ENCODE measurements at regions not wholly inside any gene's neighbourhood (a gene's known extent, or its start where the extent isn't known, plus 50 kb on each side); places are given as distances from the start of the nearest gene placed in this dataset.
"Not testable (repeated sequence)": the region's sequence is repeated elsewhere in the genome, so short reads cannot be mapped to it uniquely, and the experiment has no call there.

- DNase-seq (ENCODE audit: low spot score), result no peak
Measured at GRCh38 chr15:49706805-49707204, 86.0 kb downstream of the DTWD1 start.

GRCh38 chr15:49707598-49707997 is 86.8 kb downstream of the DTWD1 start:
- DNase-seq (ENCODE audit: low spot score), result no peak

- no peak for DNase-seq (ENCODE audit: low spot score)
Measured at GRCh38 chr15:49709646-49710214, 88.9 kb downstream of the DTWD1 start.

- DNase-seq (ENCODE audit: low spot score), result no peak
Measured at GRCh38 chr15:49712162-49712561, 91.3 kb downstream of the DTWD1 start.

GRCh38 chr15:49712846-49713450 is 92.1 kb downstream of the DTWD1 start:
- no peak for DNase-seq (ENCODE audit: low spot score)

- no peak for DNase-seq (ENCODE audit: low spot score)
Measured at GRCh38 chr15:49715211-49715610, 94.4 kb downstream of the DTWD1 start.

GRCh38 chr15:49715701-49716100 is 94.9 kb downstream of the DTWD1 start:
- DNase-seq (ENCODE audit: low spot score), result no peak

GRCh38 chr15:49718234-49718633 is 97.4 kb downstream of the DTWD1 start:
- no peak for DNase-seq (ENCODE audit: low spot score)

- DNase-seq (ENCODE audit: low spot score), result no peak
Measured at GRCh38 chr15:49718846-49719245, 98.0 kb downstream of the DTWD1 start.

GRCh38 chr15:49720261-49720660 is 99.4 kb downstream of the DTWD1 start:
- no peak for DNase-seq (ENCODE audit: low spot score)

GRCh38 chr15:49721091-49721490 is 100.2 kb downstream of the DTWD1 start:
- no peak for DNase-seq (ENCODE audit: low spot score)

- no peak for DNase-seq (ENCODE audit: low spot score)
Measured at GRCh38 chr15:49721621-49722020, 100.8 kb downstream of the DTWD1 start.

- no peak for DNase-seq (ENCODE audit: low spot score)
Measured at GRCh38 chr15:49723981-49724380, 103.1 kb downstream of the DTWD1 start.

GRCh38 chr15:49731187-49732099 is 110.6 kb downstream of the DTWD1 start:
- DNase-seq (ENCODE audit: low spot score), result no peak

- not testable (repeated sequence) for DNase-seq (ENCODE audit: low spot score)
Measured at GRCh38 chr15:49732109-49732508, 111.3 kb downstream of the DTWD1 start.

GRCh38 chr15:49734089-49734488 is 113.2 kb downstream of the DTWD1 start:
- DNase-seq (ENCODE audit: low spot score), result peak; percentile 32

GRCh38 chr15:49734831-49735508 is 114.1 kb downstream of the DTWD1 start:
- no peak for DNase-seq (ENCODE audit: low spot score)

GRCh38 chr15:49737127-49737526 is 116.3 kb downstream of the DTWD1 start:
- no peak for DNase-seq (ENCODE audit: low spot score)

- DNase-seq (ENCODE audit: low spot score), result no peak
Measured at GRCh38 chr15:49741712-49742111, 120.9 kb downstream of the DTWD1 start.

GRCh38 chr15:49742381-49742780 is 121.5 kb downstream of the DTWD1 start:
- DNase-seq (ENCODE audit: low spot score), result peak; percentile 16

GRCh38 chr15:49747340-49747739 is 126.5 kb downstream of the DTWD1 start:
- DNase-seq (ENCODE audit: low spot score), result no peak

- no peak for DNase-seq (ENCODE audit: low spot score)
Measured at GRCh38 chr15:49748791-49749190, 127.9 kb downstream of the DTWD1 start.

- no peak for DNase-seq (ENCODE audit: low spot score)
Measured at GRCh38 chr15:49750553-49750952, 129.7 kb downstream of the DTWD1 start.

Measured in LoVo (cell line).